GF-D8 (cell line): ENCODE measurements at regions not wholly inside any gene's neighbourhood (a gene's known extent, or its start where the extent isn't known, plus 50 kb on each side); places are given as distances from the start of the nearest gene placed in this dataset.

Experiments used
- DNase-seq: peaks from one replicate; lab custom pipeline; 2025; lab: John Stamatoyannopoulos, UW

GRCh38 chr10:111515264-111515663, 438.4 kb downstream of the ADRA2A start:
- DNase-seq = no peak

- DNase-seq = no peak
Observed at GRCh38 chr10:111515706-111516105, 438.9 kb downstream of the ADRA2A start.

- DNase-seq = no peak
Observed at GRCh38 chr10:111516144-111516543, 439.3 kb downstream of the ADRA2A start.

- DNase-seq = no peak
Observed at GRCh38 chr10:111522141-111522540, 445.3 kb downstream of the ADRA2A start.

- no peak for DNase-seq
Observed at GRCh38 chr10:111522551-111522950, 445.7 kb downstream of the ADRA2A start.

- DNase-seq = no peak
Observed at GRCh38 chr10:111523016-111523415, 446.2 kb downstream of the ADRA2A start.

- no peak for DNase-seq
Observed at GRCh38 chr10:111524134-111524533, 447.3 kb downstream of the ADRA2A start.

GRCh38 chr10:111525696-111526095, 448.9 kb downstream of the ADRA2A start:
- no peak for DNase-seq

GRCh38 chr10:111531690-111532089, 454.9 kb downstream of the ADRA2A start:
- DNase-seq = no peak

GRCh38 chr10:111532139-111532538, 455.3 kb downstream of the ADRA2A start:
- DNase-seq = no peak

- DNase-seq = no peak
Observed at GRCh38 chr10:111539246-111539645, 462.4 kb downstream of the ADRA2A start.

GRCh38 chr10:111543854-111544253, 467.0 kb downstream of the ADRA2A start:
- DNase-seq = no peak

- no peak for DNase-seq
Observed at GRCh38 chr10:111545861-111546605, 469.2 kb downstream of the ADRA2A start.

- DNase-seq = no peak
Observed at GRCh38 chr10:111548084-111548726, 471.4 kb downstream of the ADRA2A start.

GRCh38 chr10:111551001-111551400, 474.2 kb downstream of the ADRA2A start:
- no peak for DNase-seq

GRCh38 chr10:111556666-111557065, 479.8 kb downstream of the ADRA2A start:
- DNase-seq = no peak

- DNase-seq = no peak
Observed at GRCh38 chr10:111558211-111558610, 481.4 kb downstream of the ADRA2A start.

- no peak for DNase-seq
Observed at GRCh38 chr10:111560027-111560426, 483.2 kb downstream of the ADRA2A start.

GRCh38 chr10:111561124-111561523, 484.3 kb downstream of the ADRA2A start:
- no peak for DNase-seq

- DNase-seq = no peak
Observed at GRCh38 chr10:111565542-111565941, 488.7 kb downstream of the ADRA2A start.

GRCh38 chr10:111578076-111578475, 501.2 kb downstream of the ADRA2A start:
- DNase-seq = no peak

GRCh38 chr10:111579473-111579872, 502.6 kb downstream of the ADRA2A start:
- no peak for DNase-seq

- no peak for DNase-seq
Observed at GRCh38 chr10:111590703-111591102, 513.9 kb downstream of the ADRA2A start.

GRCh38 chr10:111593578-111593977, 516.7 kb downstream of the ADRA2A start:
- DNase-seq = no peak
